Activated naive CD4-positive, alpha-beta T cell treated with Interleukin-2 at 50 U/mL for 16 hours (primary cell): ENCODE measurements at regions not wholly inside any gene's neighbourhood (a gene's known extent, or its start where the extent isn't known, plus 50 kb on each side); places are given as distances from the start of the nearest gene placed in this dataset.

Experiments used
- DNase-seq: peaks from one replicate; pipeline ENCODE4 v3.0.0-alpha.2; 2020

GRCh38 chr9:73470766-73471165 is 319.1 kb downstream of the ANXA1 start:
- DNase-seq = no peak

- DNase-seq = no peak
These were observed 322.4 kb downstream of the ANXA1 start for GRCh38 chr9:73474002-73474600.

GRCh38 chr9:73474625-73475024 is 323.0 kb downstream of the ANXA1 start:
- no peak for DNase-seq

- no peak for DNase-seq
These were observed 343.2 kb downstream of the ANXA1 start for GRCh38 chr9:73494894-73495293.

GRCh38 chr9:73497796-73498195 is 346.1 kb downstream of the ANXA1 start:
- no peak for DNase-seq

- no peak for DNase-seq
These were observed 363.6 kb downstream of the ANXA1 start for GRCh38 chr9:73515216-73515615.

- no peak for DNase-seq
These were observed 371.7 kb downstream of the ANXA1 start for GRCh38 chr9:73523391-73523790.

- no peak for DNase-seq
These were observed 373.7 kb downstream of the ANXA1 start for GRCh38 chr9:73525350-73525749.

GRCh38 chr9:73527521-73527920 is 375.9 kb downstream of the ANXA1 start:
- DNase-seq = no peak

GRCh38 chr9:73528926-73529325 is 377.3 kb downstream of the ANXA1 start:
- no peak for DNase-seq

GRCh38 chr9:73529666-73530065 is 378.0 kb downstream of the ANXA1 start:
- no peak for DNase-seq

GRCh38 chr9:73531051-73531532 is 379.4 kb downstream of the ANXA1 start:
- no peak for DNase-seq

- DNase-seq = no peak
These were observed 380.0 kb downstream of the ANXA1 start for GRCh38 chr9:73531658-73532057.

- no peak for DNase-seq
These were observed 381.3 kb downstream of the ANXA1 start for GRCh38 chr9:73532985-73533384.

GRCh38 chr9:73536403-73536802 is 384.7 kb downstream of the ANXA1 start:
- DNase-seq = no peak

- no peak for DNase-seq
These were observed 385.9 kb downstream of the ANXA1 start for GRCh38 chr9:73537561-73537960.

GRCh38 chr9:73539881-73540390 is 388.3 kb downstream of the ANXA1 start:
- DNase-seq = no peak

- DNase-seq = no peak
These were observed 390.3 kb downstream of the ANXA1 start for GRCh38 chr9:73541923-73542322.

- no peak for DNase-seq
These were observed 392.1 kb downstream of the ANXA1 start for GRCh38 chr9:73543727-73544126.

GRCh38 chr9:73548201-73548600 is 396.5 kb downstream of the ANXA1 start:
- DNase-seq = no peak

GRCh38 chr9:73549991-73550390 is 398.3 kb downstream of the ANXA1 start:
- DNase-seq = no peak

- no peak for DNase-seq
These were observed 401.6 kb downstream of the ANXA1 start for GRCh38 chr9:73553295-73553694.

- DNase-seq = no peak
These were observed 406.8 kb downstream of the ANXA1 start for GRCh38 chr9:73558471-73558870.

GRCh38 chr9:73565026-73565425 is 413.4 kb downstream of the ANXA1 start:
- no peak for DNase-seq

GRCh38 chr9:73565833-73566465 is 414.3 kb downstream of the ANXA1 start:
- DNase-seq = no peak
